Activated CD8-positive, alpha-beta T cell treated with anti-CD3 and anti-CD28 coated beads for 36 hours (primary cell): ENCODE measurements at regions not wholly inside any gene's neighbourhood (a gene's known extent, or its start where the extent isn't known, plus 50 kb on each side); places are given as distances from the start of the nearest gene placed in this dataset.

Experiments
- ATAC-seq: fragments of 200-7000 bp; cut with Tn5 transposase; one replicate; pipeline ENCODE4 v1.10.0; 2021; ENCODE audit warnings: mild to moderate bottlenecking, moderate library complexity
- CTCF ChIA-PET: fragments of 350-600 bp; sonication (Branson Sonifier 250); formaldehyde crosslinking; loops from one replicate; lab custom pipeline; 2021; ENCODE audit warnings: antibody characterized with exemption; lab: Charles Lee
- POLR2A ChIA-PET: fragments of 350-600 bp; sonication (Branson Sonifier 250); formaldehyde crosslinking; loops from one replicate; lab custom pipeline; 2021; ENCODE audit warnings: antibody characterized with exemption; lab: Charles Lee
- DNase-seq: peaks from one replicate; pipeline ENCODE4 v3.0.0-alpha.2; 2020
- H3K27ac Mint-ChIP-seq: one replicate; pipeline ENCODE4 v1.8.0; 2021; ENCODE audit warnings: mild to moderate bottlenecking, mixed read lengths
- H3K27me3 Mint-ChIP-seq: one replicate; pipeline ENCODE4 v1.8.0; 2021; ENCODE audit warnings: mixed read lengths
- H3K36me3 Mint-ChIP-seq: one replicate; pipeline ENCODE4 v1.8.0; 2021; ENCODE audit warnings: low read depth, mixed read lengths
- H3K4me1 Mint-ChIP-seq: one replicate; pipeline ENCODE4 v1.8.0; 2021; ENCODE audit warnings: low read depth, mixed read lengths
- H3K4me3 Mint-ChIP-seq: one replicate; pipeline ENCODE4 v1.8.0; 2021; ENCODE audit warnings: mild to moderate bottlenecking, moderate library complexity, mixed read lengths
- H3K9me3 Mint-ChIP-seq: one replicate; pipeline ENCODE4 v1.8.0; 2021; ENCODE audit warnings: mixed read lengths
- intact Hi-C: fragments of 100-400 bp; cut with micrococcal nuclease; formaldehyde crosslinking; loops from one replicate; pipeline ENCODE4 v1.10.0; 2022
- TF ChIP-seq, protein P1 (sequence below): fragments of 200-600 bp; IDR thresholded peaks from one replicate; pipeline ENCODE4 v1.8.0; 2022; ENCODE audit warnings: antibody characterized with exemption, mild to moderate bottlenecking

DNA sequence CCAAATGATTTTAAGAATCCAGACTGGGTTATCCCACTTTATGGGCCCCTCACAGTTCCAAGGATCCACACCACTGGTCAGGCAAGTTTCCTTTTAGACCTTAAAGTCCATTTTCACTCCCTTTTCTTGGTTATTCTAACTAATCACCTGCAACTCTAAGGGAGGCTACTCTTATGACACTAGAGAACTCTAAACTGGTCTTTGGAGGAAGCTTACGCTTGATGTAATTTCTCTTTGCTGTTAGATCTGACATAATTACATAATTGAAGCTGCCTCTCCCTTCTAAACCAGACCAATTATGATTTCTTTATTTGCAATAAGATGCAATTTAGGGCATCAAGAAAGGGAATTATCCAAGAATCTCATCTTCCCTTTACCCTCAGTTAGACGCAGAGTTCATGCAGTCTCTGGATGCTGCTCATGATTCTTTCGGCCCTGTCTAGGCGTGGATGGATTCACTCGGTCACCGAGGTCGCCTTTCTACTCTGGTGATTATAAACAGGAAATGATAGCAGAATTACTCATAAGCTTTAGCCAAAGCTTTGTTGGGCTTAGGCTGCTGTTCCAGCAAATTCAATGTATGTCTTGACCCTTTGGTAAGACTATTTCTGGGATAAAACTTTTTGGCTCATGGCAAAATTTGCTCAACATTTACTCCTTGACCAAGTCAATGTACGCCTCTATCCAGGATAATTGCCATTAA lies 130.9 kb upstream of the PRNP start:
- ATAC-seq (no peak), DNase-seq (no peak)
- ChIA-PET POLR2A (no interaction called here), CTCF (no interaction called here)
- Mint-ChIP-seq H3K4me3 (no peak overlapping the region), H3K27me3 (peaks cover 29% of the 10 kb centered on the region), H3K36me3 (no peaks in the 10 kb centered on the region), H3K9me3 (peaks cover 2% of the 10 kb centered on the region), H3K4me1 (no peaks in the 10 kb centered on the region), H3K27ac (no peak overlapping the region)
- TF ChIP-seq, protein P1, sequence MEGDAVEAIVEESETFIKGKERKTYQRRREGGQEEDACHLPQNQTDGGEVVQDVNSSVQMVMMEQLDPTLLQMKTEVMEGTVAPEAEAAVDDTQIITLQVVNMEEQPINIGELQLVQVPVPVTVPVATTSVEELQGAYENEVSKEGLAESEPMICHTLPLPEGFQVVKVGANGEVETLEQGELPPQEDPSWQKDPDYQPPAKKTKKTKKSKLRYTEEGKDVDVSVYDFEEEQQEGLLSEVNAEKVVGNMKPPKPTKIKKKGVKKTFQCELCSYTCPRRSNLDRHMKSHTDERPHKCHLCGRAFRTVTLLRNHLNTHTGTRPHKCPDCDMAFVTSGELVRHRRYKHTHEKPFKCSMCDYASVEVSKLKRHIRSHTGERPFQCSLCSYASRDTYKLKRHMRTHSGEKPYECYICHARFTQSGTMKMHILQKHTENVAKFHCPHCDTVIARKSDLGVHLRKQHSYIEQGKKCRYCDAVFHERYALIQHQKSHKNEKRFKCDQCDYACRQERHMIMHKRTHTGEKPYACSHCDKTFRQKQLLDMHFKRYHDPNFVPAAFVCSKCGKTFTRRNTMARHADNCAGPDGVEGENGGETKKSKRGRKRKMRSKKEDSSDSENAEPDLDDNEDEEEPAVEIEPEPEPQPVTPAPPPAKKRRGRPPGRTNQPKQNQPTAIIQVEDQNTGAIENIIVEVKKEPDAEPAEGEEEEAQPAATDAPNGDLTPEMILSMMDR = no peak
- intact Hi-C loops = no loop called here

DNA sequence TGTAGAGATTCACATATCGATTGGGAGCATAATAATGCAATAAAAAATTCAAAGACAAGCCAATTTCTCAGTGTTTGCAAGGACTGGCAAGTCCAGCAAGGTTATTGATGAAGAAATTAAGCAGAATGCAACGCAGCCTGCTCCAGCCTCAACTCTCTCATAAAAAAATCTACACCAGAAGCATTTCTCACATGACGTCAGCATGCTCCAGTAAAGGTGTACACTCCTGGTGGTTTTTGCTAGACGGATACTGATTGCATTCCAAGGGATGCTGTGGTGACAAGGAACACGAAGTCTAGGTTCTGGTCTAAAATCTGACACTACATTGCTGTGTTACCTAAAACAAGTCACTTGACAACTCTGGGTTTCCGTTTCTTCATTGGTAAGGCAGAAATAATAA lies 131.9 kb upstream of the PRNP start:
- intact Hi-C loops = no loop called here
- H3K36me3 Mint-ChIP-seq = no peaks in the 10 kb centered on the region
- TF ChIP-seq, protein P1 = no peak
- H3K4me3 Mint-ChIP-seq = no peak overlapping the region
- H3K4me1 Mint-ChIP-seq = no peaks in the 10 kb centered on the region
- ChIA-PET POLR2A (no interaction called here), CTCF (no interaction called here)
- H3K27ac Mint-ChIP-seq = no peak overlapping the region
- DNase-seq (no peak), ATAC-seq (no peak)
- H3K9me3 Mint-ChIP-seq = peaks cover 2% of the 10 kb centered on the region
- peaks cover 25% of the 10 kb centered on the region for H3K27me3 Mint-ChIP-seq

DNA sequence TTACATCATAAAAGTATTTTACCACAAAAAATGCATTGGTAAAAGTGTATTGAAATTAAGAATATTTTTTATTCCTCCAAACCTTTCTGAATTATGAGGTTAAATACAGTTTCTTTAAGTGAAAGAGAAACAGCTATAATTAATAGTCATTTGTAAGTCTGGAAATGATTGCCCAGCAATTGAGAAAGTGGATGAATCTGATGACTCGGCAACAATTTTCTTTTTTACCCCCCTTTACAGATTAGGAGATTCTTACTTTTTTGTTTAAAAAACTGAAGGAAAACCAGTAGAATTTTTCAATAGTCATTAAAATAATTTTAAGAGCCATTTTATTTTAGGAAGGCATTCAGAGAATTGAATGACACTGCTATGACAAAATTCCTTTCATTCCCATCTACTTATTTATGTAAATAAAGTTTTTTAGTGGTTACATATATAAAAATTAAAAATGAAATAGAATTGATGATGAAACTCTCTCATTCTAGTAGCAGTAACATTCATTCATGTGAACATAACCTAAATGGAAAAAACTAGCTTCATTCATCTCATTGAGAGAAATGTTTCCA lies 134.1 kb upstream of the PRNP start:
- H3K27me3 Mint-ChIP-seq = peaks cover 28% of the 10 kb centered on the region
- TF ChIP-seq, protein P1 = no peak
- ChIA-PET POLR2A (no interaction called here), CTCF (interaction anchor here (1.0 kb wide), 1 partner anchor 28 kb away, joined by 5 read pairs; no protein-coding TSS in a partner anchor)
- no peak for ATAC-seq
- no peak overlapping the region for H3K4me3 Mint-ChIP-seq
- no peaks in the 10 kb centered on the region for H3K4me1 Mint-ChIP-seq
- H3K9me3 Mint-ChIP-seq = no peaks in the 10 kb centered on the region
- DNase-seq = no peak
- intact Hi-C loops = no loop called here
- H3K36me3 Mint-ChIP-seq = no peaks in the 10 kb centered on the region
- no peak overlapping the region for H3K27ac Mint-ChIP-seq

DNA sequence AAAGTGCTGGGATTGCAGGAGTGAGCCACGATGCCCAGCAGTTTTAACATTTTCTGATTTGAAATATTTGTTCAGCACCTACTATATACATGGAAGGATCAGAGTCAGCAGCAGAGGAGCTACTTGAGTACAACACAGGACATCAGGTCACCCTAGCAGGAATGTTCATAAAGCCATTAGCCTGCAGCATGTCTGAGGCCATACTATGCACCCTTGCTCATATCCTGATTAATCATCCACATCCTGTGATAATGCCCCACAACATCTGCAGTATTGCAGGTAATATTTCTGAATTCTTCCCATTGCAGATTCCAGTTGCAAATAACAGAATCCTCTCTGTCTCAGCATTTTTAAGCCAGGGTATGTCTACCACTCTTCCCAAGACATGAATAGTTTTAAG lies 135.5 kb upstream of the PRNP start:
- CTCF ChIA-PET = no interaction called here
- ATAC-seq (no peak), DNase-seq (no peak)
- H3K36me3 Mint-ChIP-seq = no peaks in the 10 kb centered on the region
- no peaks in the 10 kb centered on the region for H3K9me3 Mint-ChIP-seq
- TF ChIP-seq, protein P1 = no peak
- H3K27ac Mint-ChIP-seq = no peak overlapping the region
- no peaks in the 10 kb centered on the region for H3K4me1 Mint-ChIP-seq
- H3K4me3 Mint-ChIP-seq = no peak overlapping the region
- POLR2A ChIA-PET = no interaction called here
- H3K27me3 Mint-ChIP-seq = peaks cover 34% of the 10 kb centered on the region
- intact Hi-C loops = no loop called here

DNA sequence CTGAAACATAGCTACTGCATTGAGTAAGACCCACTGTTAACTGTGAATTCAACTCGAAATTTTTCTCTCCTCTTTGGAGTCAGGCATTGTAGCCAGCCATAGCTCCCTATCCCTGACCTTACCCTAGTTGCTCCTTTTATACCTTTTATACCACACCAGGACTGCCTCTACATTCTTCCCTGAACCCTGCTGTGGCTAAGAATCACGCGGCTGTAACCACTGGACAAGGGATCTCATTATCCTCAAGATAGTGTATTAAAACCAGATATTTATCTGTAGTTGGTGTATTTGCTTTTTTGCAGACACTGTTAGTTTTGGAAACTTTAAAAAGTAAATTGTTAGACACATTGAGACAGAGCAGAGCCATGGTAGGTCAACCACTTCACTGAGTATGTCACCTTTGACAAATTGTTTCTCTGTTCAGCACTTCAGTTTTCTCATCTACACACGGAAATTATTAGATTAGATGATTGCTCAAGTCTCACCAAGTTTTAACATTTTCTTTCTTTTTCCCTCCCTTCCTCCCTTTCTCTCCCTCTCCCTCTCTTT lies 136.5 kb upstream of the PRNP start:
- Mint-ChIP-seq H3K4me3 (no peak overlapping the region), H3K27me3 (peaks cover 30% of the 10 kb centered on the region), H3K27ac (no peak overlapping the region), H3K36me3 (no peaks in the 10 kb centered on the region), H3K4me1 (no peaks in the 10 kb centered on the region), H3K9me3 (no peaks in the 10 kb centered on the region)
- ChIA-PET POLR2A (no interaction called here), CTCF (no interaction called here)
- no peak for ATAC-seq
- TF ChIP-seq, protein P1 = no peak
- intact Hi-C loops = no loop called here
- DNase-seq = no peak
